DOHH2 (cell line): ENCODE measurements at regions not wholly inside any gene's neighbourhood (a gene's known extent, or its start where the extent isn't known, plus 50 kb on each side); places are given as distances from the start of the nearest gene placed in this dataset.

ENCODE experiments used
- H3F3A ChIP-seq: fragments of 200-600 bp; sonication (generic), shearing (Covaris generic); 2 replicates; pipeline ENCODE4 v1.6.0; 2016; ENCODE audit warnings: antibody characterized with exemption, mild to moderate bottlenecking; ENCODE audit not compliant: control insufficient read depth, insufficient read depth
- H3K27ac ChIP-seq: fragments of 200-600 bp; sonication (generic); 2 replicates; pipeline ENCODE4 v1.5.1; 2014; ENCODE audit warnings: low read depth, mild to moderate bottlenecking, low read length, moderate library complexity
- H3K27me3 ChIP-seq: fragments of 200-600 bp; sonication (generic); 2 replicates; pipeline ENCODE4 v1.6.1; 2014; ENCODE audit warnings: mild to moderate bottlenecking, low read length, mixed read lengths; ENCODE audit not compliant: control insufficient read depth
- H3K36me3 ChIP-seq: fragments of 200-600 bp; sonication (generic); 2 replicates; pipeline ENCODE4 v1.6.1; 2014; ENCODE audit warnings: mild to moderate bottlenecking, low read length, moderate library complexity, mixed read lengths; ENCODE audit not compliant: control insufficient read depth
- H3K4me1 ChIP-seq: fragments of 200-600 bp; sonication (generic); 2 replicates; pipeline ENCODE4 v1.6.1; 2014; ENCODE audit warnings: mild to moderate bottlenecking, low read length, mixed read lengths; ENCODE audit not compliant: control insufficient read depth
- H3K4me2 ChIP-seq: fragments of 200-600 bp; sonication (generic); 2 replicates; pipeline ENCODE4 v1.6.0; 2014; ENCODE audit warnings: mild to moderate bottlenecking, low read length, moderate library complexity
- H3K4me3 ChIP-seq: fragments of 200-600 bp; sonication (generic); 2 replicates; pipeline ENCODE4 v1.5.1; 2014; ENCODE audit warnings: mild to moderate bottlenecking, low read length, mixed read lengths
- H3K79me2 ChIP-seq: fragments of 200-600 bp; sonication (generic); 2 replicates; pipeline ENCODE4 v1.6.1; 2014; ENCODE audit warnings: mild to moderate bottlenecking, low read length, mixed read lengths; ENCODE audit not compliant: control insufficient read depth
- H3K9me2 ChIP-seq: fragments of 200-600 bp; sonication (generic); replicated peaks from 2 replicates; pipeline ENCODE4 v1.6.1; 2014; ENCODE audit warnings: mild to moderate bottlenecking, low read length, mixed read lengths; ENCODE audit not compliant: control insufficient read depth
- H3K9me3 ChIP-seq: fragments of 200-600 bp; sonication (generic); 2 replicates; pipeline ENCODE4 v1.6.1; 2014; ENCODE audit warnings: antibody characterized with exemption, low read length, mixed read lengths; ENCODE audit not compliant: control insufficient read depth, insufficient read depth
- H4K20me1 ChIP-seq: fragments of 200-600 bp; sonication (generic); 2 replicates; pipeline ENCODE4 v1.6.0; 2014; ENCODE audit warnings: low read depth, mild to moderate bottlenecking, antibody characterized with exemption, low read length, moderate library complexity; ENCODE audit not compliant: control insufficient read depth, insufficient read depth
- CTCF ChIP-seq: fragments of 200-600 bp; sonication (generic); IDR thresholded peaks from one replicate; pipeline ENCODE4 v1.5.1; 2014; ENCODE audit warnings: antibody characterized with exemption, mild to moderate bottlenecking, low read depth, low read length; ENCODE audit not compliant: poor library complexity, severe bottlenecking
- EZH2phosphoT487 ChIP-seq: fragments of 200-600 bp; sonication (generic); IDR thresholded peaks from 2 replicates; pipeline ENCODE4 v1.6.1; 2017; ENCODE audit warnings: borderline replicate concordance, mild to moderate bottlenecking, antibody characterized with exemption, low read length, moderate library complexity, mixed read lengths

- no peaks in the 10 kb centered on the region for H3K79me2 ChIP-seq
- no peaks in the 10 kb centered on the region for H3K9me3 ChIP-seq
- TF ChIP-seq CTCF (no peak), EZH2phosphoT487 (no peak)
- no peaks in the 10 kb centered on the region for H4K20me1 ChIP-seq
- no peaks in the 10 kb centered on the region for H3K9me2 ChIP-seq
- H3K27me3 ChIP-seq, result no peaks in the 10 kb centered on the region
- H3K27ac ChIP-seq, result no peak overlapping the region
- H3K36me3 ChIP-seq, result no peaks in the 10 kb centered on the region
- H3K4me3 ChIP-seq, result no peak overlapping the region
- no peaks in the 10 kb centered on the region for H3K4me1 ChIP-seq
- no peak overlapping the region for H3K4me2 ChIP-seq
- H3F3A ChIP-seq, result no peaks in the 10 kb centered on the region
Measured at GRCh38 chr11:122393209-122393860, 262.2 kb upstream of the UBASH3B start.

- Histone ChIP-seq H3K9me2 (no peaks in the 10 kb centered on the region), H4K20me1 (no peaks in the 10 kb centered on the region), H3F3A (no peaks in the 10 kb centered on the region), H3K4me1 (no peaks in the 10 kb centered on the region), H3K4me2 (no peak overlapping the region), H3K36me3 (no peaks in the 10 kb centered on the region), H3K79me2 (no peaks in the 10 kb centered on the region), H3K4me3 (no peak overlapping the region), H3K9me3 (no peaks in the 10 kb centered on the region), H3K27me3 (no peaks in the 10 kb centered on the region), H3K27ac (no peak overlapping the region)
- no peak for TF ChIP-seq EZH2phosphoT487
Measured at GRCh38 chr11:122392508-122392907, 263.0 kb upstream of the UBASH3B start.

- no peak overlapping the region for H3K4me3 ChIP-seq
- H3K9me2 ChIP-seq, result no peaks in the 10 kb centered on the region
- H3F3A ChIP-seq, result no peaks in the 10 kb centered on the region
- no peak overlapping the region for H3K27ac ChIP-seq
- H3K79me2 ChIP-seq, result no peaks in the 10 kb centered on the region
- no peaks in the 10 kb centered on the region for H4K20me1 ChIP-seq
- no peaks in the 10 kb centered on the region for H3K36me3 ChIP-seq
- H3K9me3 ChIP-seq, result no peaks in the 10 kb centered on the region
- no peak overlapping the region for H3K4me2 ChIP-seq
- H3K4me1 ChIP-seq, result no peaks in the 10 kb centered on the region
- no peak for TF ChIP-seq EZH2phosphoT487
- TF ChIP-seq CTCF, result no peak
- H3K27me3 ChIP-seq, result no peaks in the 10 kb centered on the region
Measured at GRCh38 chr11:122391049-122391448, 264.5 kb upstream of the UBASH3B start.

- no peaks in the 10 kb centered on the region for H3K36me3 ChIP-seq
- H3K79me2 ChIP-seq, result no peaks in the 10 kb centered on the region
- H3K4me1 ChIP-seq, result no peaks in the 10 kb centered on the region
- TF ChIP-seq EZH2phosphoT487, result no peak
- H3K9me3 ChIP-seq, result no peaks in the 10 kb centered on the region
- H3K9me2 ChIP-seq, result no peaks in the 10 kb centered on the region
- no peaks in the 10 kb centered on the region for H3K27me3 ChIP-seq
- no peak overlapping the region for H3K27ac ChIP-seq
- H3K4me2 ChIP-seq, result no peak overlapping the region
- H3K4me3 ChIP-seq, result no peak overlapping the region
- no peaks in the 10 kb centered on the region for H3F3A ChIP-seq
- no peaks in the 10 kb centered on the region for H4K20me1 ChIP-seq
Measured at GRCh38 chr11:122383186-122383585, 267.2 kb upstream of the BLID start.
